ENCODE measurements at regions not wholly inside any gene's neighbourhood (a gene's known extent, or its start where the extent isn't known, plus 50 kb on each side); places are given as distances from the start of the nearest gene placed in this dataset.

DNA sequence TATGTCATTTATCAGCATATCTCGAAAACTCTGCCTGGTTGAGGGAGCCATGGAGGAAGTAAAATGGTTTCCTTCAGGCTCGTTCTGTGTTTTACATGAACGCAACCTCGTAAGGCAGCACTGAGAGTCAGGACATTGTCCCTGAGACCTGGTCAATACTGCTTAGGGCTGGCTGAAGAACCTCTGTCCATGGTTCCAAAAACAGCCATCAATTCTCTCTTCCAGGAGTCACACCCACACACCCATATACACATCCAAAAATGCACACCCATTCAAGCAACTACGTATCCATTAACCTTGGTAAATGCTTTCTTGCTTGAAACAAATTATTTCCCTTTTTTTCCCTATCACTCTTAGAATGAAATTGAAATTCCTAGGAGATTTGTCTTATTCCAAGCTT is 91.0 kb upstream of the CHL1 start:
- no peaks in the 10 kb centered on the region for H3K36me3 ChIP-seq (ENCODE audit: control insufficient read depth in 1 of 2, insufficient read depth in 2 of 2, low read length in 1 of 2)
- H3K27ac ChIP-seq (ENCODE audit: low read depth in 1 of 2, low read length in 2 of 2) = no peak overlapping the region
- no peaks in the 10 kb centered on the region for H3K4me1 ChIP-seq (ENCODE audit: control insufficient read depth in 1 of 2, insufficient read depth in 2 of 2, low read length in 2 of 2)
- H3K27me3 ChIP-seq (ENCODE audit: control insufficient read depth in 1 of 2, insufficient read depth in 2 of 2, low read length in 1 of 2) = no peaks in the 10 kb centered on the region
- DNase-seq (no peak), ATAC-seq (ENCODE audit: low FRiP score) (no peak)
- 59 to 63% methylated on average over 5 of the region's 5 CpGs for WGBS, 2 donors
- no peaks in the 10 kb centered on the region for H3K9me3 ChIP-seq (ENCODE audit: control insufficient read depth, low read length)
- intact Hi-C loops (cut with DNase I) = no loop called here
- H3K4me3 ChIP-seq (ENCODE audit: low read length in 2 of 2) = no peak overlapping the region

- H3K4me3 ChIP-seq (ENCODE audit: low read length in 2 of 2) = no peak overlapping the region
- intact Hi-C loops (cut with DNase I) = no loop called here
- no peaks in the 10 kb centered on the region for H3K27me3 ChIP-seq (ENCODE audit: control insufficient read depth in 1 of 2, insufficient read depth in 2 of 2, low read length in 1 of 2)
- no peaks in the 10 kb centered on the region for H3K36me3 ChIP-seq (ENCODE audit: control insufficient read depth in 1 of 2, insufficient read depth in 2 of 2, low read length in 1 of 2)
- H3K4me1 ChIP-seq (ENCODE audit: control insufficient read depth in 1 of 2, insufficient read depth in 2 of 2, low read length in 2 of 2) = no peaks in the 10 kb centered on the region
- no peaks in the 10 kb centered on the region for H3K9me3 ChIP-seq (ENCODE audit: control insufficient read depth, low read length)
- ATAC-seq (ENCODE audit: low FRiP score) (no peak), DNase-seq (no peak)
- WGBS, 2 donors = 81 to 92% methylated on average over 2 of the region's 2 CpGs
- no peak overlapping the region for H3K27ac ChIP-seq (ENCODE audit: low read depth in 1 of 2, low read length in 2 of 2)
Observed at GRCh38 chr3:106619-107018, 89.9 kb upstream of the CHL1 start.

DNA sequence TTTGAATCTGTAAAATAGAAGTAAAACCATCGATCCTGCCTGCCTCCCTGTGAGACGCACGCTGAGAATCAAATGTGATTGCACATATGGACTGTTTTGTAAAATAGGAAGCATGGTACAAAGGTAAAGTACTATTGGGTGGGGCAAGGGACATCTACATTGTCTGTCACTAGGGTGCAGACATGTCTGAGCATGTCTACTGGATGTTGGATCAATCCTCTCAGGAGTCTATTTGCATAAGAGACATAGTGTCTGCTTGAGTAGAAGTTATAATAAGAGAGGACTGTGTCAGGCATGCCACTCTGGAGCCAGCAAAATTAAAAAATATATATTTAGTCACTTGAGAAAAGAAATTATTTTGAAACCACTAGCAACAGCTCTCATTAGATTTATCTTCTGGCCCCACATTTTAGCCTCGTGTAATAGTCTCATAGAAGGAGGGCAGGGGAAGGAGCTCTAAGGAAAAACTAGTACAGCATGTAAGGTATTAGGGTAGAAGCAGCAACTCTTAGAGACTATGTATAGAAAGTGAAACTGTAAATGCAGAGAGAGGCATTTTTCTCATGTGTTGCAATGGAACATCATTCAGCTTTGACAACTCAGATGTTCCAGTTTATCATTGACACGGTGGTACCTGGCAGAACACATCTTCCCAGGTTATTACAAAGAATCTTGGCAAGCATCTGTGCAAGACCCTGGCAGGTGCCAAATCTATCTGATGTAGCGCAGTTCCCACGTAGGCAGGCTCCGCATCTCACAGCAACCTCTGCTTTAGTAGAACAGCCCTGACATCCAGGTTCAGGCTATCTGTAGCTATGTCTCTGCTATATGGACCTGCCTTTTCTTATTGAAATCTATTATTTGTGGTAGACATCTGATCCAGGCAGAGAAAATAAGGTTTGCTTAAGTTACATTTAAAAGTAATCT is 85.2 kb upstream of the CHL1 start:
- Histone ChIP-seq H3K36me3 (ENCODE audit: control insufficient read depth in 1 of 2, insufficient read depth in 2 of 2, low read length in 1 of 2) (no peaks in the 10 kb centered on the region), H3K9me3 (ENCODE audit: control insufficient read depth, low read length) (no peaks in the 10 kb centered on the region), H3K4me1 (ENCODE audit: control insufficient read depth in 1 of 2, insufficient read depth in 2 of 2, low read length in 2 of 2) (no peaks in the 10 kb centered on the region), H3K4me3 (ENCODE audit: low read length in 2 of 2) (no peak overlapping the region), H3K27me3 (ENCODE audit: control insufficient read depth in 1 of 2, insufficient read depth in 2 of 2, low read length in 1 of 2) (no peaks in the 10 kb centered on the region), H3K27ac (ENCODE audit: low read depth in 1 of 2, low read length in 2 of 2) (no peak overlapping the region)
- 79% methylated on average over 8 of the region's 8 CpGs for WGBS, 2 donors
- DNase-seq = no peak
- ATAC-seq (ENCODE audit: low FRiP score) = no peak
- intact Hi-C loops (cut with DNase I) = no loop called here

GRCh38 chr3:112773-113172 is 83.8 kb upstream of the CHL1 start:
- H3K27me3 ChIP-seq (ENCODE audit: control insufficient read depth in 1 of 2, insufficient read depth in 2 of 2, low read length in 1 of 2) = no peaks in the 10 kb centered on the region
- no peak overlapping the region for H3K27ac ChIP-seq (ENCODE audit: low read depth in 1 of 2, low read length in 2 of 2)
- ATAC-seq (ENCODE audit: low FRiP score) = no peak
- DNase-seq = no peak
- H3K9me3 ChIP-seq (ENCODE audit: control insufficient read depth, low read length) = no peaks in the 10 kb centered on the region
- intact Hi-C loops (cut with DNase I) = no loop called here
- WGBS, 2 donors = 51 to 60% methylated on average over 2 of the region's 2 CpGs
- H3K36me3 ChIP-seq (ENCODE audit: control insufficient read depth in 1 of 2, insufficient read depth in 2 of 2, low read length in 1 of 2) = no peaks in the 10 kb centered on the region
- H3K4me3 ChIP-seq (ENCODE audit: low read length in 2 of 2) = no peak overlapping the region
- no peaks in the 10 kb centered on the region for H3K4me1 ChIP-seq (ENCODE audit: control insufficient read depth in 1 of 2, insufficient read depth in 2 of 2, low read length in 2 of 2)

DNA sequence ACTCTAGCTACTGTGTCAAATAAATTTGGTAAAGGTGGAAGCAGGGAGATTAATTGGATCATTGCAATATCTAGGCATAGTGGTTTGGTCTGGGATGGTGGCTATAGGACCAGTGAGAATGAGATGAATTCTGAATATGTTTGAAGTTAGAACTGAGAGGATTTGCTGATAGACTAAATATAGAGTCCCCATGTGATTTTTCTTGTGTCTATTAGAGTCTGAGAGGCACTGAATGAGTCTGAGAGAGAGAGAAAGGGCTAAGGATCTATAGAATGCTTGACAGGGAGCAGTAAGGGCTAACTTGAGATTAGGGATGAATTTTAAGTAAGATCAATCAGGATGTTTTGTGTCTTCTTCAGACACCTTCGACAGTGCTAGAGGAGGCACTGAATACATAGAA is 77.9 kb upstream of the CHL1 start:
- H3K4me1 ChIP-seq (ENCODE audit: control insufficient read depth in 1 of 2, insufficient read depth in 2 of 2, low read length in 2 of 2) = no peaks in the 10 kb centered on the region
- ATAC-seq (ENCODE audit: low FRiP score) = no peak
- H3K36me3 ChIP-seq (ENCODE audit: control insufficient read depth in 1 of 2, insufficient read depth in 2 of 2, low read length in 1 of 2) = no peaks in the 10 kb centered on the region
- WGBS, 2 donors = 63% methylated on average over 1 of the region's 1 CpG
- intact Hi-C loops (cut with DNase I) = no loop called here
- no peak overlapping the region for H3K27ac ChIP-seq (ENCODE audit: low read depth in 1 of 2, low read length in 2 of 2)
- DNase-seq = no peak
- no peak overlapping the region for H3K4me3 ChIP-seq (ENCODE audit: low read length in 2 of 2)
- H3K27me3 ChIP-seq (ENCODE audit: control insufficient read depth in 1 of 2, insufficient read depth in 2 of 2, low read length in 1 of 2) = no peaks in the 10 kb centered on the region
- no peaks in the 10 kb centered on the region for H3K9me3 ChIP-seq (ENCODE audit: control insufficient read depth, low read length)

DNA sequence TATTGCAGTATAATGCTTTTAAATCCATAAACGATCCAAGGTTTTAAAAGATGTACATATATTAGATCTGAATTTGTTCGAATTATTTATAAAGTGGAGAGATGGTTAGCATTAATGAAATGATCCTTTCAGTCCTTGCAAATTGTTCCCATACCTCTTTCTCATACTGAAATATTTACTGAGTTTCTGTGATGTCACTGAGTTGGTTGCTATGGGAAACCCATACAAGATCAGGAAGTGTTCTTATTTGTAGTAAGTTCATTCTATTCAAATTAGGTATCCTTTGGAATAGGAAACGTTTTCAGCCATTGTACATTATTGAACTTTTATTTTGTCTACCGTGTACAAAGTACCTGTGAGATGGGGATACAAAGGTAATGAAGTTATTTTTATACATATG is 73.2 kb upstream of the CHL1 start:
- WGBS, 2 donors = 70 to 74% methylated on average over 4 of the region's 4 CpGs
- Histone ChIP-seq H3K27ac (ENCODE audit: low read depth in 1 of 2, low read length in 2 of 2) (no peak overlapping the region), H3K4me1 (ENCODE audit: control insufficient read depth in 1 of 2, insufficient read depth in 2 of 2, low read length in 2 of 2) (no peaks in the 10 kb centered on the region), H3K9me3 (ENCODE audit: control insufficient read depth, low read length) (no peaks in the 10 kb centered on the region), H3K4me3 (ENCODE audit: low read length in 2 of 2) (no peak overlapping the region), H3K27me3 (ENCODE audit: control insufficient read depth in 1 of 2, insufficient read depth in 2 of 2, low read length in 1 of 2) (no peaks in the 10 kb centered on the region), H3K36me3 (ENCODE audit: control insufficient read depth in 1 of 2, insufficient read depth in 2 of 2, low read length in 1 of 2) (no peaks in the 10 kb centered on the region)
- DNase-seq (no peak), ATAC-seq (ENCODE audit: low FRiP score) (no peak)
- intact Hi-C loops (cut with DNase I) = no loop called here

GRCh38 chr3:124557-125179 is 71.9 kb upstream of the CHL1 start:
- no peaks in the 10 kb centered on the region for H3K9me3 ChIP-seq (ENCODE audit: control insufficient read depth, low read length)
- WGBS, 2 donors = 58 to 79% methylated on average over 1 of the region's 1 CpG
- no peak overlapping the region for H3K27ac ChIP-seq (ENCODE audit: low read depth in 1 of 2, low read length in 2 of 2)
- H3K27me3 ChIP-seq (ENCODE audit: control insufficient read depth in 1 of 2, insufficient read depth in 2 of 2, low read length in 1 of 2) = no peaks in the 10 kb centered on the region
- ATAC-seq (ENCODE audit: low FRiP score) = no peak
- no peak overlapping the region for H3K4me3 ChIP-seq (ENCODE audit: low read length in 2 of 2)
- no peaks in the 10 kb centered on the region for H3K4me1 ChIP-seq (ENCODE audit: control insufficient read depth in 1 of 2, insufficient read depth in 2 of 2, low read length in 2 of 2)
- intact Hi-C loops (cut with DNase I) = no loop called here
- H3K36me3 ChIP-seq (ENCODE audit: control insufficient read depth in 1 of 2, insufficient read depth in 2 of 2, low read length in 1 of 2) = no peaks in the 10 kb centered on the region
- DNase-seq = no peak

GRCh38 chr3:128515-129172 is 67.9 kb upstream of the CHL1 start:
- Histone ChIP-seq H3K4me3 (ENCODE audit: low read length in 2 of 2) (no peak overlapping the region), H3K36me3 (ENCODE audit: control insufficient read depth in 1 of 2, insufficient read depth in 2 of 2, low read length in 1 of 2) (no peaks in the 10 kb centered on the region), H3K27ac (ENCODE audit: low read depth in 1 of 2, low read length in 2 of 2) (no peak overlapping the region), H3K4me1 (ENCODE audit: control insufficient read depth in 1 of 2, insufficient read depth in 2 of 2, low read length in 2 of 2) (no peaks in the 10 kb centered on the region), H3K9me3 (ENCODE audit: control insufficient read depth, low read length) (peaks cover 4% of the 10 kb centered on the region), H3K27me3 (ENCODE audit: control insufficient read depth in 1 of 2, insufficient read depth in 2 of 2, low read length in 1 of 2) (no peaks in the 10 kb centered on the region)
- WGBS, 2 donors = 58 to 64% methylated on average over 3 of the region's 3 CpGs
- intact Hi-C loops (cut with DNase I) = no loop called here
- ATAC-seq (ENCODE audit: low FRiP score) (no peak), DNase-seq (no peak)

All from aorta (tissue), 5 donors.